ENCODE measurements at regions not wholly inside any gene's neighbourhood (a gene's known extent, or its start where the extent isn't known, plus 50 kb on each side); places are given as distances from the start of the nearest gene placed in this dataset.

- TF ChIP-seq CTCF (IDR thresholded peaks at IDR 0.05) = no peak
- H3K36me3 ChIP-seq = no peaks in the 10 kb centered on the region
- no peaks in the 10 kb centered on the region for H3K27me3 ChIP-seq
- H3K4me3 ChIP-seq = no peak overlapping the region
- no peak overlapping the region for H3K27ac ChIP-seq
- DNase-seq (no peak), ATAC-seq (no peak)
- intact Hi-C loops (cut with DNase I) = no loop called here
- no peaks in the 10 kb centered on the region for H3K4me1 ChIP-seq
- no peaks in the 10 kb centered on the region for H3K9me3 ChIP-seq
These were observed 140.4 kb upstream of the CA10 start for GRCh38 chr17:52298881-52299280.

GRCh38 chr17:52297230-52298010, 138.9 kb upstream of the CA10 start:
- H3K4me3 ChIP-seq = no peak overlapping the region
- ATAC-seq (no peak), DNase-seq (no peak)
- no peak for TF ChIP-seq CTCF (IDR thresholded peaks at IDR 0.05)
- no peaks in the 10 kb centered on the region for H3K36me3 ChIP-seq
- H3K27ac ChIP-seq = no peak overlapping the region
- no peaks in the 10 kb centered on the region for H3K27me3 ChIP-seq
- intact Hi-C loops (cut with DNase I) = no loop called here
- no peaks in the 10 kb centered on the region for H3K9me3 ChIP-seq
- H3K4me1 ChIP-seq = no peaks in the 10 kb centered on the region

GRCh38 chr17:52294301-52294700, 135.8 kb upstream of the CA10 start:
- H3K9me3 ChIP-seq = peaks cover 0 to 3% of the 10 kb centered on the region in 2 donors
- no peaks in the 10 kb centered on the region for H3K4me1 ChIP-seq
- H3K4me3 ChIP-seq = no peak overlapping the region
- TF ChIP-seq CTCF (IDR thresholded peaks at IDR 0.05) = no peak
- intact Hi-C loops (cut with DNase I) = no loop called here
- ATAC-seq = no peak
- no peak overlapping the region for H3K27ac ChIP-seq
- no peaks in the 10 kb centered on the region for H3K36me3 ChIP-seq
- H3K27me3 ChIP-seq = no peaks in the 10 kb centered on the region
- no peak for DNase-seq

- DNase-seq (no peak), ATAC-seq (no peak)
- intact Hi-C loops (cut with DNase I) = no loop called here
- H3K4me1 ChIP-seq = no peaks in the 10 kb centered on the region
- TF ChIP-seq CTCF (IDR thresholded peaks at IDR 0.05) = no peak
- H3K27ac ChIP-seq = no peak overlapping the region
- H3K27me3 ChIP-seq = no peaks in the 10 kb centered on the region
- no peak overlapping the region for H3K4me3 ChIP-seq
- no peaks in the 10 kb centered on the region for H3K36me3 ChIP-seq
- H3K9me3 ChIP-seq = peaks cover 0 to 3% of the 10 kb centered on the region in 2 donors
These were observed 129.1 kb upstream of the CA10 start for GRCh38 chr17:52287611-52288010.

- Histone ChIP-seq H3K36me3 (no peaks in the 10 kb centered on the region), H3K4me3 (no peak overlapping the region), H3K27ac (no peak overlapping the region), H3K9me3 (no peaks in the 10 kb centered on the region), H3K27me3 (no peaks in the 10 kb centered on the region), H3K4me1 (no peaks in the 10 kb centered on the region)
- ATAC-seq = no peak
- DNase-seq = no peak
- intact Hi-C loops (cut with DNase I) = no loop called here
- no peak for TF ChIP-seq CTCF (IDR thresholded peaks at IDR 0.05)
These were observed 125.4 kb upstream of the CA10 start for GRCh38 chr17:52283872-52284271.

Data from left lung (tissue), 4 donors.